ENCODE measurements at regions not wholly inside any gene's neighbourhood (a gene's known extent, or its start where the extent isn't known, plus 50 kb on each side); places are given as distances from the start of the nearest gene placed in this dataset.

- Histone ChIP-seq H2AFZ (ENCODE audit: low read depth, low read length) (no peak overlapping the region), H4K20me1 (replicated peaks; ENCODE audit: control insufficient read depth, insufficient read depth, low read length) (no peaks in the 10 kb centered on the region), H3K27me3 (ENCODE audit: control insufficient read depth in 2 of 2, insufficient read depth in 2 of 2, low read length in 2 of 2) (peaks cover 0 to 2% of the 10 kb centered on the region in 2 experiments; a peak in 2 of 5 replicates), H3K9me3 (replicated peaks; ENCODE audit: control insufficient read depth, insufficient read depth, low read depth, low read length) (no peaks in the 10 kb centered on the region), H3K79me2 (ENCODE audit: control insufficient read depth, insufficient read depth, low read length) (no peaks in the 10 kb centered on the region), H3K9me1 (ENCODE audit: control insufficient read depth, insufficient read depth, low read length) (no peaks in the 10 kb centered on the region), H3K4me3 (no peak overlapping the region), H3K36me3 (ENCODE audit: control insufficient read depth, insufficient read depth, low read length) (no peaks in the 10 kb centered on the region), H3K4me2 (ENCODE audit: insufficient read depth, low read length) (no peak overlapping the region), H3K9ac (ENCODE audit: insufficient read depth in 1 of 2, low read depth in 2 of 2, low read length in 2 of 2) (no peak overlapping the region), H3K27ac (ENCODE audit: extremely low read depth, low read depth, low read length) (no peak overlapping the region), H3K4me1 (replicated peaks in 1 of 2; ENCODE audit: control insufficient read depth in 2 of 2, insufficient read depth in 2 of 2, low read length in 2 of 2) (no peaks in the 10 kb centered on the region)
- FAIRE-seq (no peak), ATAC-seq (no peak), DNase-seq (ENCODE audit: extremely low read depth in 1 of 4, low spot score in 3 of 4) (no peak)
- in situ Hi-C loops (cut with MboI) = no loop called here
- TF ChIP-seq ZNF197 (CRISPR knock-in tag; IDR thresholded peaks at IDR 0.05; ENCODE audit: low read depth) (no peak), ILK (tag; IDR thresholded peaks at IDR 0.05; ENCODE audit: borderline replicate concordance, low read depth) (no peak), ZNF239 (CRISPR knock-in tag; IDR thresholded peaks at IDR 0.05) (no peak), NR2F6 (CRISPR knock-in tag; IDR thresholded peaks at IDR 0.05) (no peak)
- intact Hi-C loops (cut with micrococcal nuclease) = no loop called here
- WGBS (ENCODE audit: insufficient coverage, low coverage, missing lambda C conversion rate) = 0% methylated on average over 3 of the region's 3 CpGs
- no TSS peak for BruUV-seq (replicated peaks)
- ChIA-PET CTCF (ENCODE audit: low intra/inter-chr PET ratio) (interaction anchor here (1.1 kb wide), 1 partner anchor 463 kb away, joined by 3 read pairs; no protein-coding TSS in a partner anchor), POLR2A (no interaction called here)
These were observed 108.8 kb downstream of the WT1 start for GRCh38 chr11:32326522-32326921.

DNA sequence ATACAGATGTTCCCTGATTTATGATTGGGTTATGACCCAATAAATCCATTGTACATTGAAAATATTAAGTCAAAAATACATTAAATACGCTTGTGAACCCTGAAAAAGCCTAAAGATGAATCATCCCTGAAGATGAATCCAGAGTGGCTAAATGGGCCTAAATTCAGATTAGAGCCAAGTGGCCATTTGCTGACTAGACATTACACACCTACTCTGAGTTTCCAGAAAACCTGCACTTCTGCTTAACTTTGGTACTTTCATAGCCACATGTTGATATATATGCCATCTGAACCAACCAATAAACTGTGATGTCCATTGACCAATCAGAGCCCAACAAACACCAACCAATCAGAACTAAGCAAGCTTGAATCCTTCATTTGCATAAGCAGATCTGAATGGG is 106.9 kb downstream of the WT1 start:
- ChIA-PET POLR2A (no interaction called here), CTCF (ENCODE audit: low intra/inter-chr PET ratio) (no interaction called here)
- BruUV-seq (replicated peaks) = no TSS peak
- TF ChIP-seq ZNF217 (CRISPR knock-in tag; IDR thresholded peaks at IDR 0.05) (no peak), ZNF57 (CRISPR knock-in tag; IDR thresholded peaks at IDR 0.05) (no peak), C11orf30 (IDR thresholded peaks at IDR 0.05; ENCODE audit: low read depth) (peak; percentile 69), HDAC1 (IDR thresholded peaks at IDR 0.05) (no peak), L3MBTL2 (IDR thresholded peaks at IDR 0.05) (no peak), BMI1 (IDR thresholded peaks at IDR 0.05; ENCODE audit: low read length) (no peak), MAZ (CRISPR knock-in tag; conservative IDR thresholded peaks at IDR 0.05 in 1 of 2, IDR thresholded peaks at IDR 0.05 in 1 of 2) (no peak), CEBPB (tag; IDR thresholded peaks at IDR 0.05) (no peak), TRIM28 (IDR thresholded peaks at IDR 0.05) (no peak), RBM25 (IDR thresholded peaks at IDR 0.05; ENCODE audit: low read depth, low read length, severe bottlenecking) (peak; percentile 13), THRAP3 (IDR thresholded peaks at IDR 0.05; ENCODE audit: borderline replicate concordance) (no peak), EGR1 (conservative IDR thresholded peaks at IDR 0.05) (no peak), BDP1 (IDR thresholded peaks at IDR 0.05; ENCODE audit: insufficient read depth, insufficient read length) (no peak)
- TF ChIP-seq, protein P1, sequence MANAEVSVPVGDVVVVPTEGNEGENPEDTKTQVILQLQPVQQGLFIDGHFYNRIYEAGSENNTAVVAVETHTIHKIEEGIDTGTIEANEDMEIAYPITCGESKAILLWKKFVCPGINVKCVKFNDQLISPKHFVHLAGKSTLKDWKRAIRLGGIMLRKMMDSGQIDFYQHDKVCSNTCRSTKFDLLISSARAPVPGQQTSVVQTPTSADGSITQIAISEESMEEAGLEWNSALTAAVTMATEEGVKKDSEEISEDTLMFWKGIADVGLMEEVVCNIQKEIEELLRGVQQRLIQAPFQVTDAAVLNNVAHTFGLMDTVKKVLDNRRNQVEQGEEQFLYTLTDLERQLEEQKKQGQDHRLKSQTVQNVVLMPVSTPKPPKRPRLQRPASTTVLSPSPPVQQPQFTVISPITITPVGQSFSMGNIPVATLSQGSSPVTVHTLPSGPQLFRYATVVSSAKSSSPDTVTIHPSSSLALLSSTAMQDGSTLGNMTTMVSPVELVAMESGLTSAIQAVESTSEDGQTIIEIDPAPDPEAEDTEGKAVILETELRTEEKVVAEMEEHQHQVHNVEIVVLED (CRISPR knock-in tag; IDR thresholded peaks at IDR 0.05) = no peak

More for the DNA sequence above, 106.9 kb downstream of the WT1 start:
- H3K9ac ChIP-seq (ENCODE audit: insufficient read depth in 1 of 2, low read depth in 2 of 2, low read length in 2 of 2) = no peak overlapping the region
- no peaks in the 10 kb centered on the region for H4K20me1 ChIP-seq (replicated peaks; ENCODE audit: control insufficient read depth, insufficient read depth, low read length)
- in situ Hi-C loops (cut with MboI) = no loop called here
- 0% methylated on average over 1 of the region's 1 CpG for WGBS (ENCODE audit: insufficient coverage, low coverage, missing lambda C conversion rate)
- H3K27ac ChIP-seq (ENCODE audit: extremely low read depth, low read depth, low read length) = no peak overlapping the region
- no peaks in the 10 kb centered on the region for H3K9me1 ChIP-seq (ENCODE audit: control insufficient read depth, insufficient read depth, low read length)
- no peak overlapping the region for H3K4me2 ChIP-seq (ENCODE audit: insufficient read depth, low read length)
- intact Hi-C loops (cut with micrococcal nuclease) = no loop called here
- DNase-seq (ENCODE audit: extremely low read depth in 1 of 4, low spot score in 3 of 4) (peak in 1 of 4 experiments; percentile 32), ATAC-seq (0 out of 3 replicates have a peak, but pooled peaks have one; percentile 42), FAIRE-seq (no peak)
- no peaks in the 10 kb centered on the region for H3K27me3 ChIP-seq (ENCODE audit: control insufficient read depth in 2 of 2, insufficient read depth in 2 of 2, low read length in 2 of 2)
- H2AFZ ChIP-seq (ENCODE audit: low read depth, low read length) = no peak overlapping the region
- H3K36me3 ChIP-seq (ENCODE audit: control insufficient read depth, insufficient read depth, low read length) = no peaks in the 10 kb centered on the region
- peaks cover 0 to 2% of the 10 kb centered on the region in 2 experiments; a peak in 1 of 5 replicates for H3K4me1 ChIP-seq (replicated peaks in 1 of 2; ENCODE audit: control insufficient read depth in 2 of 2, insufficient read depth in 2 of 2, low read length in 2 of 2)
- no peaks in the 10 kb centered on the region for H3K79me2 ChIP-seq (ENCODE audit: control insufficient read depth, insufficient read depth, low read length)
- no peak overlapping the region for H3K4me3 ChIP-seq
- no peaks in the 10 kb centered on the region for H3K9me3 ChIP-seq (replicated peaks; ENCODE audit: control insufficient read depth, insufficient read depth, low read depth, low read length)

Measured in K562 (cell line).